ENCODE measurements at regions not wholly inside any gene's neighbourhood (a gene's known extent, or its start where the extent isn't known, plus 50 kb on each side); places are given as distances from the start of the nearest gene placed in this dataset.

- Histone ChIP-seq H3K9me3 (ENCODE audit: insufficient read depth in 2 of 2, low read depth in 1 of 2, low read length in 1 of 2) (peaks cover 0 to 2% of the 10 kb centered on the region in 2 experiments; a peak in 2 of 4 replicates), H3K4me1 (replicated peaks in 1 of 4; ENCODE audit: control insufficient read depth in 3 of 4, insufficient read depth in 4 of 4, low read length in 3 of 4) (no peaks in the 10 kb centered on the region), H4K5ac (ENCODE audit: insufficient read length, low read depth, low read length) (no peak overlapping the region), H4K91ac (replicated peaks; ENCODE audit: insufficient read length, low read length) (no peak overlapping the region), H3K79me2 (ENCODE audit: control insufficient read depth in 1 of 2, insufficient read depth in 2 of 2, low read length in 2 of 2) (no peaks in the 10 kb centered on the region), H4K8ac (ENCODE audit: extremely low read depth, insufficient read depth, low read length) (no peak overlapping the region), H3K36me3 (ENCODE audit: control insufficient read depth in 2 of 4, insufficient read depth in 4 of 4, low read length in 3 of 4) (no peaks in the 10 kb centered on the region), H3K27ac (ENCODE audit: low read depth, low read length) (no peak overlapping the region), H3K56ac (replicated peaks; ENCODE audit: insufficient read length, low read depth, low read length) (no peak overlapping the region), H3K14ac (ENCODE audit: insufficient read length) (no peak overlapping the region), H2BK15ac (ENCODE audit: low read length) (no peak overlapping the region), H3K18ac (ENCODE audit: extremely low read depth, low read length) (no peak overlapping the region), H2BK120ac (replicated peaks; ENCODE audit: low read depth, low read length) (no peak overlapping the region), H3K4me3 (ENCODE audit: extremely low read depth in 1 of 4, insufficient read depth in 2 of 4, low read depth in 3 of 4, low read length in 4 of 4) (no peak overlapping the region), H3K9ac (replicated peaks in 1 of 4; ENCODE audit: extremely low read depth in 1 of 4, low read depth in 3 of 4, low read length in 3 of 4) (no peak overlapping the region), H3K79me1 (ENCODE audit: low read depth, low read length) (no peaks in the 10 kb centered on the region), H3K23me2 (ENCODE audit: low read depth, low read length) (no peaks in the 10 kb centered on the region), H2AK5ac (ENCODE audit: low read depth, low read length) (no peak overlapping the region), H3K4ac (replicated peaks; ENCODE audit: insufficient read length, low read depth, low read length) (no peak overlapping the region), H2BK20ac (ENCODE audit: low read length) (no peak overlapping the region), H3K27me3 (replicated peaks in 1 of 4; ENCODE audit: control insufficient read depth in 3 of 4, extremely low read depth in 1 of 4, insufficient read depth in 3 of 4, low read length in 3 of 4) (no peaks in the 10 kb centered on the region), H2BK12ac (ENCODE audit: low read depth, low read length) (no peak overlapping the region), H3K4me2 (ENCODE audit: insufficient read depth in 1 of 2, low read depth in 2 of 2, low read length in 2 of 2) (no peak overlapping the region), H2AFZ (ENCODE audit: low read length) (no peak overlapping the region), H2BK5ac (ENCODE audit: low read depth, low read length) (no peak overlapping the region), H4K20me1 (replicated peaks in 1 of 2; ENCODE audit: control insufficient read depth in 1 of 2, insufficient read depth in 2 of 2, low read length in 2 of 2) (no peaks in the 10 kb centered on the region), H3K23ac (ENCODE audit: insufficient read length) (no peak overlapping the region)
- TF ChIP-seq EP300 (IDR thresholded peaks at IDR 0.05; ENCODE audit: borderline replicate concordance in 1 of 2, low read depth in 2 of 2, low read length in 2 of 2) (no peak), RFX5 (IDR thresholded peaks at IDR 0.05; ENCODE audit: borderline replicate concordance, low read depth, low read length) (no peak), KDM5A (IDR thresholded peaks at IDR 0.05; ENCODE audit: low read length) (no peak), JUND (IDR thresholded peaks at IDR 0.05; ENCODE audit: low read length) (no peak), SIRT6 (IDR thresholded peaks at IDR 0.05; ENCODE audit: low read length) (no peak)
- no peak for FAIRE-seq
- ChIA-PET CTCF (ENCODE audit: partially characterized antibody) (interaction anchor here (1.2 to 1.9 kb wide), 5 partner anchors 9 to 523 kb away, joined by 3 to 6 read pairs (median 5); no protein-coding TSS in a partner anchor), POLR2A (ENCODE audit: partially characterized antibody) (no interaction called here)
- DNase-seq (ENCODE audit: low read depth in 1 of 2, low spot score in 2 of 2): no peak
- 86% methylated on average over 4 of the region's 4 CpGs; no CpG with 5 or more reads in 1 of the 2 experiments for WGBS, 2 experiments (ENCODE audit: extremely low coverage in 1 of 2, insufficient coverage in 1 of 2, insufficient read length in 1 of 2, insufficient replicate concordance in 2 of 2, low coverage in 1 of 2, low lambda C conversion rate in 2 of 2, missing lambda C conversion rate in 1 of 2)
Observed at GRCh38 chr7:52254396-52255010, 780.9 kb upstream of the POM121L12 start.

All from H1 (cell line).